ENCODE measurements at regions not wholly inside any gene's neighbourhood (a gene's known extent, or its start where the extent isn't known, plus 50 kb on each side); places are given as distances from the start of the nearest gene placed in this dataset.
"Not testable (repeated sequence)": the region's sequence is repeated elsewhere in the genome, so short reads cannot be mapped to it uniquely, and the experiment has no call there.

DNA sequence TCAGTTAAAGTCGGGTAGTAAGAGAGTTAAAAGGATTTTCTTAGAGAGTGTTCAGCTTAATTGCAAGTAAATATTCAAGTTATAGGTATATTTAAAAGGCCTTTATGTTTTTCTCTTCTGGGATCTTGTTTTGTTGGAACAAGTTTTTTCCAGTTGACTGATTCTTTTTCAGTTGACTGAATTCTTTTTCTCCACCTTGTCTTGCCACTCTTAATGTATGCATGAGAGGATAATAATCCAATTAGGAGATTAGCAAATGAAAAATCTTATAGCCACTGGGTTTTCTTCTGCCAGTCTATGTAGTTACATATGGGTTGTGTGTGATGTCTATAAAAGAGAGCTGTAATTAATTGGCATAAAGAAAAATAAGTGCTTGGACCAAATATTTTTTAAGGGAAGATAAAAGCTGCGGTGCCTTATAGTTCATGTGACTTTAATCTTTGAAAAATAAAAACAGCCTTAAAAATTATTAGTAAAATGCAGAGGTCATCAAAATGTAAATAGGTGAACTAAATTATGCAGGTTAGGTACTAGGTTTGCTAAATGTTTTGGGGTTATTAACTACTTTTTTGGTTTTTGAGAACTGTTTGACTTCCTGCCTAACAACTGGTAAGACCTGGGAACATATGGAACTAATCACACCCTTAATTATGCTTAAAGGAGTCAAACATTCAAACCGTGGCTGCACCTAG, 367.2 kb downstream of the HTR1B start:
- Mint-ChIP-seq H3K9me3 (ENCODE audit: insufficient read depth) (peaks cover 7% of the 10 kb centered on the region), H3K4me1 (ENCODE audit: low read depth) (no peaks in the 10 kb centered on the region), H3K27ac (no peak overlapping the region), H3K4me3 (no peak overlapping the region), H3K36me3 (ENCODE audit: low read depth) (no peaks in the 10 kb centered on the region), H3K27me3 (ENCODE audit: low read depth) (no peaks in the 10 kb centered on the region)
- no peak for DNase-seq
- no peak for ATAC-seq
- ChIA-PET POLR2A (no interaction called here), CTCF (no interaction called here)

DNA sequence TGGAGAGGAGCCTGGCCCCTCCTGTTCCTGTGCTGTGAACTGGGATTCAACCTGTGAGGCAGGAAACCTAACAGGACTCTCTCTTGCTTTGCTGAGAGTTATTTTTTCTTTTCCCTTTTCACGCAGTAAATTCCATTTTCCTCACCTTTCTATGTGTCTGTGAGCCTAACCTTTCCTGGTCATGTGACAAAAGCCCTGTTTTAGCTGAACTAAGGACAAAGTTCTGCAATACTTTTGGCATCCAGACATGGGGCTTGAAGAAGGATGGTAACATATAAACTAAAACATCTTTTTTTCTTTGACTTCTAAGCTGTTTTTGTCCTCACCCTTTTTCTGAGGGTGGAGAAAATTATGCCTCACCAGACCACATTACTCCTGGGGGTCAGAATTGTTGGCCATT, 368.5 kb downstream of the HTR1B start:
- ChIA-PET CTCF (no interaction called here), POLR2A (no interaction called here)
- no peaks in the 10 kb centered on the region for H3K27me3 Mint-ChIP-seq (ENCODE audit: low read depth)
- no peak overlapping the region for H3K4me3 Mint-ChIP-seq
- H3K36me3 Mint-ChIP-seq (ENCODE audit: low read depth): no peaks in the 10 kb centered on the region
- H3K9me3 Mint-ChIP-seq (ENCODE audit: insufficient read depth): peaks cover 7% of the 10 kb centered on the region
- no peak for DNase-seq
- no peak for ATAC-seq
- H3K4me1 Mint-ChIP-seq (ENCODE audit: low read depth): no peaks in the 10 kb centered on the region
- H3K27ac Mint-ChIP-seq: no peak overlapping the region

DNA sequence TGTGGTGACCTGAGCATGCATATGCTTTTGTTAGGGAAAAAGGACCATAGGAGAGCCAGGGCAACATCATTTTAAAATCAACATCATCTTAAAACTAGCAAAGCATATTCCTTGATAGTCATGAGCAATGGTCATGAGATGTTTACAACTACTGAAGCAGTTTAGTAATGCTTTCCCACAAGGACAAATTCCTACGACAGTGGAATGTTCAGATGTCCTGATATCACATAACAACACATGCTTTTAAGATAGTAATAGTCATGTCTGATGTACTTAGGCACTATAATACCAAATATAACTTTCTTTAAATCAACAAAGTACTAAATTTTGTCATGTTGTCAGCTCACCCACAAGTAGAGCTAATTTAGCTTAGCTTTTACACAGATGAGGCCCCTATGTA, 370.3 kb downstream of the HTR1B start:
- Mint-ChIP-seq H3K36me3 (ENCODE audit: low read depth) (no peaks in the 10 kb centered on the region), H3K4me1 (ENCODE audit: low read depth) (no peaks in the 10 kb centered on the region), H3K9me3 (ENCODE audit: insufficient read depth) (peaks cover 11% of the 10 kb centered on the region), H3K27me3 (ENCODE audit: low read depth) (no peaks in the 10 kb centered on the region), H3K27ac (no peak overlapping the region), H3K4me3 (no peak overlapping the region)
- DNase-seq: no peak
- ATAC-seq: no peak
- CTCF ChIA-PET: no interaction called here
- POLR2A ChIA-PET: no interaction called here

DNA sequence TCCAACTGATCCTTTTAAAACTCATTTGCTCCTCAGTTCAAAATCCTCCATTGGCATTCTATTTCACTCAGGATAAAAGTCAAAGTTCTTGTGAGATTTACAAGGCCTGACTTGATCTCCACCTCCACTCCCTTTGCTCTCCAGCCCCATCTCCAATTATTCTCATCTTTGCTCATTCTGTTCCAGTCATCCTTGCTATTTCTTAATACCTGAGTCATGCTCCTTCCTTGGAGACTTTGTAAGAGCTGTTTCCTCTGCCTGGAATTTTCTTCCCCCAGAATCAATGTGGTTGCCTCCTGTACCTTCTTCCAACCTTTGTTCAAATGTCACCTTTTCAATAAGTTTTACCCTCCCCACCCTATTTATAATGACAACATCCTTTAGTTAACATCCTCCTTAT, 373.5 kb downstream of the HTR1B start:
- Mint-ChIP-seq H3K36me3 (ENCODE audit: low read depth) (no peaks in the 10 kb centered on the region), H3K27me3 (ENCODE audit: low read depth) (no peaks in the 10 kb centered on the region), H3K4me3 (no peak overlapping the region), H3K9me3 (ENCODE audit: insufficient read depth) (peaks cover 11% of the 10 kb centered on the region), H3K27ac (no peak overlapping the region), H3K4me1 (ENCODE audit: low read depth) (no peaks in the 10 kb centered on the region)
- DNase-seq (no peak), ATAC-seq (no peak)
- ChIA-PET POLR2A (no interaction called here), CTCF (no interaction called here)

DNA sequence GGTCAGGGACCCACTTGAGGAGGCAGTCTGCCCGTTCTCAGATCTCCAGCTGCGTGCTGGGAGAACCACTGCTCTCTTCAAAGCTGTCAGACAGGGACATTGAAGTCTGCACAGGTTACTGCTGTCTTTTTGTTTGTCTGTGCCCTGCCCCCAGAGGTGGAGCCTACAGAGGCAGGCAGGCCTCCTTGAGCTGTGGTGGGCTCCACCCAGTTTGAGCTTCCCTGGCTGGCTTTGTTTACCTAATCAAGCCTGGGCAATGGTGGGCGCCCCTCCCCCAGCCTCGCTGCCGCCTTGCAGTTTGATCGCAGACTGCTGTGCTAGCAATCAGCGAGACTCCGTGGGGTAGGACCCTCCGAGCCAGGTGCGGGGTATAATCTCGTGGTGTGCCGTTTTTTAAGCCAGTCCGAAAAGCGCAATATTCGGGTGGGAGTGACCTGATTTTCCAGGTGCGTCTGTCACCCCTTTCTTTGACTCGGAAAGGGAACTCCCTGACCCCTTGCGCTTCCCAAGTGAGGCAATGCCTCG, 375.4 kb downstream of the HTR1B start:
- H3K36me3 Mint-ChIP-seq (ENCODE audit: low read depth); ATAC-seq; DNase-seq; H3K9me3 Mint-ChIP-seq (ENCODE audit: insufficient read depth); H3K4me1 Mint-ChIP-seq (ENCODE audit: low read depth); H3K4me3 Mint-ChIP-seq; H3K27ac Mint-ChIP-seq; CTCF ChIA-PET; POLR2A ChIA-PET; H3K27me3 Mint-ChIP-seq (ENCODE audit: low read depth): not testable (repeated sequence)

GRCh38 chr6:77074037-77074713, 389.1 kb downstream of the HTR1B start:
- H3K4me3 Mint-ChIP-seq: no peak overlapping the region
- H3K27ac Mint-ChIP-seq: no peak overlapping the region

GRCh38 chr6:77073410-77073760, 389.9 kb downstream of the HTR1B start:
- ATAC-seq: no peak
- Mint-ChIP-seq H3K4me3 (no peak overlapping the region), H3K36me3 (ENCODE audit: low read depth) (no peaks in the 10 kb centered on the region), H3K9me3 (ENCODE audit: insufficient read depth) (peaks cover 6% of the 10 kb centered on the region), H3K4me1 (ENCODE audit: low read depth) (no peaks in the 10 kb centered on the region), H3K27ac (no peak overlapping the region), H3K27me3 (ENCODE audit: low read depth) (no peaks in the 10 kb centered on the region)
- DNase-seq: no peak
- CTCF ChIA-PET: no interaction called here
- POLR2A ChIA-PET: no interaction called here

More at GRCh38 chr6:77074037-77074713, 389.1 kb downstream of the HTR1B start:
- no peaks in the 10 kb centered on the region for H3K36me3 Mint-ChIP-seq (ENCODE audit: low read depth)
- H3K4me1 Mint-ChIP-seq (ENCODE audit: low read depth): no peaks in the 10 kb centered on the region
- ATAC-seq (no peak), DNase-seq (no peak)
- CTCF ChIA-PET: no interaction called here
- H3K27me3 Mint-ChIP-seq (ENCODE audit: low read depth): no peaks in the 10 kb centered on the region
- POLR2A ChIA-PET: no interaction called here
- H3K9me3 Mint-ChIP-seq (ENCODE audit: insufficient read depth): peaks cover 12% of the 10 kb centered on the region

DNA sequence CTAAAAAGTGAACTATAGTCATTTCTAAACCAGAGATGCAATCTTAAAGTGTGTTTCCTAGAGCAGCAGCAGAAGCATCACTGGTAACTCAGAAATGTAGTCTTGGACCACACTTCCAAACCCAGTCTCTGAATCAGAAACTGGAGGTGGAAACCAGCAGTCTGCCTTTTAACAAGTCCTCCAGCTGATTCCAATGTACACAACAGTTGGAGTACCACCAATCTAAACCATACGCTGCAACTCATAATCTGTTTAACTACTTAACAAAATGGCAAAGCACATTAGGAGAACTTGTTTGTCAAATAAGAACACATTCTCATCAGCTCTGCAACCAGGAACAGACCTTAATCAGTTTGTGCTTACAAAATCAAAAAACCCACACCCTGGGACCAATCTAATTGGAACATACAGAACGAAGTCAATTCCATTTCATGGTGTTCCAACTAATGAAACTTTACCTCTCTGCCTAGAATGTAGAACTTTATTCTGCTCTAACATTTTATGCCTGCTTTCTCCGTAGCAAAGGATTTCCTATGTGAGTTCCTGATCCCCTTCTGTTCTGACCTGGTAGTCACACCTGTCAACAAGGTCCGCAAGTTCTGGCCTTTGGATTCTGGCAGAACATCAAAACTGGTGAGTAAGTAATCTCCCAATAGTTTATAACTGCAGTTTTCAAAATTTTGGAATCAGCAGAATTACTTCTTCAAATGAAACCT, 390.4 kb downstream of the HTR1B start:
- DNase-seq (no peak), ATAC-seq (no peak)
- ChIA-PET POLR2A (no interaction called here), CTCF (no interaction called here)
- Mint-ChIP-seq H3K27me3 (ENCODE audit: low read depth) (no peaks in the 10 kb centered on the region), H3K4me3 (no peak overlapping the region), H3K36me3 (ENCODE audit: low read depth) (no peaks in the 10 kb centered on the region), H3K9me3 (ENCODE audit: insufficient read depth) (peaks cover under 1% of the 10 kb centered on the region), H3K27ac (no peak overlapping the region), H3K4me1 (ENCODE audit: low read depth) (no peaks in the 10 kb centered on the region)

DNA sequence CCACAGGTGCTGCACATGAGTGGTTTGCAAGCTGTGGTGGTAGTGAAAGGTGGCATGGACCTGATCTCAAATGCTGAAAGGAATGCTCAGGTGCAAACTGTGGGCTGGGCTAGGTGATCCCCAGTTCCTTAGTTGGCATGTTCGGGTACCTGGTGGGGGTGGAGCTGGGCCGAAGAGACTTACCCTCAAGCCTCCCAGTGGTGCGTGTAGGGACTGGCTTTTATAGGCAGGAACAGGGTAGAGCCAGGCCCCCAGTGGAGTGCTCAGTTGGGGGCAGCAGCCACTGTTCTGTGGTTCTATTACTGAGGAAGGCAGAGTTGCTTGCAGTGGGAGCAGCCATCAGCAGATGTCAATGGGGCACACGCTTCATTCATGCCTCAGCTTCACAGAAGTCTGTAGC, 399.8 kb downstream of the HTR1B start:
- ATAC-seq (no peak), DNase-seq (no peak)
- ChIA-PET CTCF (no interaction called here), POLR2A (no interaction called here)
- H3K27me3 Mint-ChIP-seq (ENCODE audit: low read depth): no peaks in the 10 kb centered on the region
- H3K4me1 Mint-ChIP-seq (ENCODE audit: low read depth): no peaks in the 10 kb centered on the region
- peaks cover 6% of the 10 kb centered on the region for H3K9me3 Mint-ChIP-seq (ENCODE audit: insufficient read depth)
- H3K36me3 Mint-ChIP-seq (ENCODE audit: low read depth): no peaks in the 10 kb centered on the region
- no peak overlapping the region for H3K4me3 Mint-ChIP-seq
- H3K27ac Mint-ChIP-seq: no peak overlapping the region

DNA sequence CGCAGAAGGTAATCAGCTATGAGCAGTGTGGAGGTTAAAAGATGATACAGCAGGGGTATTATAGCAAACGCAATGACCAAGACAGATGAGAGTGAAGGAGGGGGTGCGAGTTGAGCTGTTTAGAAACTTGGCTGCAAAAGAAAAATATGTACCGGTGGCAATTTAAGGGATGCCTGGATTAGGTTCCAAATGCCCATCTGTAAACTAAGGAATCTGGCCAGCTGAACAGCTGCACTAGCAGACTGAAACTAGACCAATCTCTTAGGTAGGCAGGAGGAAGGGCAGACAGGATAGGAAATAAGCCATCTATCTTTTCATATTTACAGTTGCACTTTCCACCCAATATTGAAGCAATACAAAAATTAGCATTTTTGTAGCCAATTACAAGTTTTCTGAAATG, 407.6 kb downstream of the HTR1B start:
- ChIA-PET CTCF (no interaction called here), POLR2A (no interaction called here)
- H3K36me3 Mint-ChIP-seq (ENCODE audit: low read depth): no peaks in the 10 kb centered on the region
- ATAC-seq (no peak), DNase-seq (no peak)
- H3K4me3 Mint-ChIP-seq: no peak overlapping the region
- no peak overlapping the region for H3K27ac Mint-ChIP-seq
- peaks cover 13% of the 10 kb centered on the region for H3K9me3 Mint-ChIP-seq (ENCODE audit: insufficient read depth)
- no peaks in the 10 kb centered on the region for H3K4me1 Mint-ChIP-seq (ENCODE audit: low read depth)
- H3K27me3 Mint-ChIP-seq (ENCODE audit: low read depth): no peaks in the 10 kb centered on the region

- H3K9me3 Mint-ChIP-seq (ENCODE audit: insufficient read depth): peaks cover 18% of the 10 kb centered on the region
- no peak for DNase-seq
- ChIA-PET POLR2A (no interaction called here), CTCF (no interaction called here)
- H3K36me3 Mint-ChIP-seq (ENCODE audit: low read depth): no peaks in the 10 kb centered on the region
- no peak for ATAC-seq
- no peaks in the 10 kb centered on the region for H3K27me3 Mint-ChIP-seq (ENCODE audit: low read depth)
- H3K4me1 Mint-ChIP-seq (ENCODE audit: low read depth): no peaks in the 10 kb centered on the region
- H3K4me3 Mint-ChIP-seq: no peak overlapping the region
- no peak overlapping the region for H3K27ac Mint-ChIP-seq
Measured at GRCh38 chr6:77040568-77041195, 422.6 kb downstream of the HTR1B start.

DNA sequence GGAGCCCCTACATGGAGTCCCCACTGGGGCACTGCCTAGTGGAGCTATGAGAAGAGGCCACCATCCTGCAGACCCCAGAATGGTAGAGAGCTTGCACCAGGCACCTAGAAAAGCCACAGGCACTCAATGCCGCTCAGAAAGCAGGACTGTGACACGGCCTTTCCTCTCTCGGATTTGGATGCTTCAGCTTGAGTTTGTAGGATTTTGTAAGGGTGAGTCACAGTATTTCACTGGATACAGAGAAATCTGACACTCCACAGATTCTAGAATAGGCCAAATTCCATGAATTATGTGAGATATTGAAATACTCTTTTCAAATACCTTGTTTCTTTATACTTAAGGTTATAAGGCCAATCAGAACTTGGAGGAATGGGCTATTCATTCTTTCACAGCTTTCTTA, 424.5 kb downstream of the HTR1B start:
- Mint-ChIP-seq H3K4me3 (no peak overlapping the region), H3K27ac (no peak overlapping the region), H3K36me3 (ENCODE audit: low read depth) (no peaks in the 10 kb centered on the region), H3K27me3 (ENCODE audit: low read depth) (no peaks in the 10 kb centered on the region), H3K9me3 (ENCODE audit: insufficient read depth) (peaks cover 18% of the 10 kb centered on the region), H3K4me1 (ENCODE audit: low read depth) (no peaks in the 10 kb centered on the region)
- CTCF ChIA-PET: no interaction called here
- DNase-seq (no peak), ATAC-seq (no peak)
- POLR2A ChIA-PET: no interaction called here
